H1 (cell line): ENCODE measurements at regions not wholly inside any gene's neighbourhood (a gene's known extent, or its start where the extent isn't known, plus 50 kb on each side); places are given as distances from the start of the nearest gene placed in this dataset.

ENCODE experiments used
- CTCF ChIA-PET: fragments of 300-600 bp; sonication (Branson Sonifier 250); formaldehyde crosslinking; loops from one replicate; lab custom pipeline; 2021; ENCODE audit not compliant: partially characterized antibody; lab: Charles Lee
- POLR2A ChIA-PET: fragments of 300-600 bp; sonication (Branson Sonifier 250); formaldehyde crosslinking; loops from one replicate; lab custom pipeline; 2021; ENCODE audit warnings: inconsistent platforms; ENCODE audit not compliant: partially characterized antibody; lab: Charles Lee
- DNase-seq, 2 experiments: peaks; one replicate each; pipeline versions ENCODE4 v3.0.0 to v3.0.0-alpha.2; 2010 to 2022; ENCODE audit warnings: low spot score in 2 of 2, low read depth in 1 of 2, mixed read lengths in 1 of 2
- FAIRE-seq: peaks from 2 replicates; lab custom pipeline; 2011; peaks lifted over from hg19 to GRCh38; lab: Jason Lieb, UNC
- H2AFZ ChIP-seq: 2 replicates; pipeline ENCODE4 v1.8.1; 2012; ENCODE audit warnings: low read length, inconsistent platforms
- H2AK5ac ChIP-seq: 2 replicates; pipeline ENCODE4 v1.6.1; 2013; ENCODE audit warnings: low read depth, low read length
- H2BK120ac ChIP-seq: replicated peaks from 2 replicates; pipeline ENCODE3; 2013; ENCODE audit warnings: low read depth, low read length, inconsistent platforms
- H2BK12ac ChIP-seq: 2 replicates; pipeline ENCODE4 v1.6.1; 2013; ENCODE audit warnings: low read depth, low read length
- H2BK15ac ChIP-seq: 2 replicates; pipeline ENCODE4 v1.6.1; 2013; ENCODE audit warnings: low read length
- H2BK20ac ChIP-seq: 2 replicates; pipeline ENCODE4 v1.6.1; 2013; ENCODE audit warnings: low read length
- H2BK5ac ChIP-seq: 2 replicates; pipeline ENCODE4 v1.6.1; 2013; ENCODE audit warnings: low read depth, low read length
- H3K14ac ChIP-seq: 2 replicates; pipeline ENCODE4 v1.6.1; 2013; ENCODE audit warnings: inconsistent platforms; ENCODE audit not compliant: insufficient read length
- H3K18ac ChIP-seq: 2 replicates; pipeline ENCODE4 v1.6.1; 2013; ENCODE audit warnings: low read length; ENCODE audit errors: extremely low read depth
- H3K23ac ChIP-seq: 2 replicates; pipeline ENCODE4 v1.6.1; 2013; ENCODE audit warnings: inconsistent platforms; ENCODE audit not compliant: insufficient read length
- H3K23me2 ChIP-seq: 2 replicates; pipeline ENCODE4 v1.6.1; 2013; ENCODE audit warnings: low read depth, low read length
- H3K27ac ChIP-seq: 2 replicates; pipeline ENCODE4 v1.6.1; 2011; ENCODE audit warnings: low read depth, low read length, inconsistent platforms
- H3K27me3 ChIP-seq, 4 experiments: replicated peaks in 1 of 4; 1 replicate in 1 of 4; 2 replicates in 3 of 4; pipeline versions ENCODE4 v1.6.1 to v1.8.1; 2011 to 2013; ENCODE audit warnings: low read length in 3 of 4, mild to moderate bottlenecking in 3 of 4, inconsistent platforms in 2 of 4, mixed read lengths in 2 of 4, moderate library complexity in 1 of 4; ENCODE audit not compliant: control insufficient read depth in 3 of 4, insufficient read depth in 3 of 4; ENCODE audit errors: extremely low read depth in 1 of 4
- H3K36me3 ChIP-seq, 4 experiments: 2 replicates each; pipeline versions ENCODE4 v1.6.1 to v1.8.1; 2011 to 2013; ENCODE audit warnings: mild to moderate bottlenecking in 4 of 4, low read length in 3 of 4, moderate library complexity in 2 of 4, control low read depth in 1 of 4, inconsistent platforms in 1 of 4; ENCODE audit not compliant: insufficient read depth in 4 of 4, control insufficient read depth in 2 of 4
- H3K4ac ChIP-seq: replicated peaks from 2 replicates; pipeline ENCODE3; 2013; ENCODE audit warnings: low read length, low read depth, mixed read lengths, inconsistent platforms; ENCODE audit not compliant: insufficient read length
- H3K4me1 ChIP-seq, 4 experiments: replicated peaks in 1 of 4; 1 replicate in 1 of 4; 2 replicates in 3 of 4; pipeline versions ENCODE4 v1.6.1 to v1.8.1; 2011 to 2013; ENCODE audit warnings: low read length in 3 of 4, inconsistent platforms in 2 of 4, mixed read lengths in 1 of 4; ENCODE audit not compliant: insufficient read depth in 4 of 4, control insufficient read depth in 3 of 4
- H3K4me2 ChIP-seq, 2 experiments: 2 replicates each; pipeline versions ENCODE4 v1.6.1 to v1.8.1; 2011 to 2013; ENCODE audit warnings: low read depth in 2 of 2, low read length in 2 of 2, control low read depth in 1 of 2, inconsistent platforms in 1 of 2, mild to moderate bottlenecking in 1 of 2; ENCODE audit not compliant: insufficient read depth in 1 of 2
- H3K4me3 ChIP-seq, 4 experiments: fragments of 200-600, 300-600 bp in 1 of 4; sonication (generic), shearing (Covaris generic), sonication (Bioruptor Twin) in 1 of 4; 2 replicates each; pipeline versions ENCODE4 v1.5.1 to v1.8.1; 2011 to 2016; ENCODE audit warnings: low read length in 4 of 4, low read depth in 3 of 4, control low read depth in 2 of 4, inconsistent platforms in 2 of 4, mild to moderate bottlenecking in 2 of 4, mixed read lengths in 1 of 4, moderate library complexity in 1 of 4; ENCODE audit not compliant: insufficient read depth in 2 of 4; ENCODE audit errors: extremely low read depth in 1 of 4
- H3K56ac ChIP-seq: replicated peaks from 2 replicates; pipeline ENCODE3; 2013; ENCODE audit warnings: low read depth, mild to moderate bottlenecking, mixed read lengths, low read length, inconsistent platforms; ENCODE audit not compliant: insufficient read length
- H3K79me1 ChIP-seq: 2 replicates; pipeline ENCODE4 v1.6.1; 2013; ENCODE audit warnings: low read depth, low read length, control low read depth
- H3K79me2 ChIP-seq, 2 experiments: 2 replicates each; pipeline versions ENCODE4 v1.6.1 to v1.8.1; 2012 to 2013; ENCODE audit warnings: low read length in 2 of 2, mild to moderate bottlenecking in 2 of 2, inconsistent platforms in 1 of 2; ENCODE audit not compliant: insufficient read depth in 2 of 2, control insufficient read depth in 1 of 2
- H3K9ac ChIP-seq, 4 experiments: replicated peaks in 1 of 4; 1 replicate in 1 of 4; 2 replicates in 3 of 4; pipeline versions ENCODE4 v1.6.1 to v1.8.1; 2011 to 2013; ENCODE audit warnings: low read depth in 3 of 4, low read length in 3 of 4, control low read depth in 2 of 4, mild to moderate bottlenecking in 2 of 4, moderate library complexity in 2 of 4, inconsistent platforms in 1 of 4; ENCODE audit errors: extremely low read depth in 1 of 4
- H3K9me3 ChIP-seq, 2 experiments: 2 replicates each; pipeline versions ENCODE4 v1.6.1 to v1.8.1; 2012 to 2013; ENCODE audit warnings: mild to moderate bottlenecking in 2 of 2, moderate library complexity in 2 of 2, control low read depth in 1 of 2, inconsistent platforms in 1 of 2, low read depth in 1 of 2, low read length in 1 of 2, mixed read lengths in 1 of 2; ENCODE audit not compliant: insufficient read depth in 2 of 2
- H4K20me1 ChIP-seq, 2 experiments: replicated peaks in 1 of 2; 2 replicates each; pipeline versions ENCODE3 to v1.8.1; 2011 to 2013; ENCODE audit warnings: inconsistent platforms in 2 of 2, low read length in 2 of 2, mild to moderate bottlenecking in 1 of 2; ENCODE audit not compliant: insufficient read depth in 2 of 2, control insufficient read depth in 1 of 2
- H4K5ac ChIP-seq: 2 replicates; pipeline ENCODE4 v1.6.1; 2013; ENCODE audit warnings: low read length, low read depth, mixed read lengths, inconsistent platforms; ENCODE audit not compliant: insufficient read length
- H4K8ac ChIP-seq: 2 replicates; pipeline ENCODE4 v1.8.0; 2013; ENCODE audit warnings: mild to moderate bottlenecking, moderate library complexity, low read length, inconsistent platforms; ENCODE audit not compliant: insufficient read depth; ENCODE audit errors: extremely low read depth
- H4K91ac ChIP-seq: replicated peaks from 2 replicates; pipeline ENCODE3; 2013; ENCODE audit warnings: low read length, mixed read lengths, inconsistent platforms; ENCODE audit not compliant: insufficient read length
- CTCF ChIP-seq, 3 experiments: IDR thresholded peaks; 1 replicate in 2 of 3; 2 replicates in 1 of 3; pipeline versions ENCODE4 v1.5.1 to v1.6.1; 2011; ENCODE audit warnings: low read length in 3 of 3, mild to moderate bottlenecking in 3 of 3, inconsistent platforms in 2 of 3, low read depth in 1 of 3, moderate library complexity in 1 of 3; ENCODE audit not compliant: insufficient read depth in 1 of 3; ENCODE audit errors: control extremely low read depth in 1 of 3
- NANOG ChIP-seq: IDR thresholded peaks from 2 replicates; pipeline ENCODE4 v1.6.1; 2011; ENCODE audit warnings: low read length, low read depth, mild to moderate bottlenecking, inconsistent platforms; ENCODE audit not compliant: insufficient read depth, poor library complexity, severe bottlenecking
- POU5F1 ChIP-seq: IDR thresholded peaks from 2 replicates; pipeline ENCODE4 v1.6.1; 2011; ENCODE audit warnings: low read depth, mild to moderate bottlenecking, low read length, moderate library complexity
- RAD21 ChIP-seq, 2 experiments: IDR thresholded peaks in 1 of 2; conservative IDR thresholded peaks in 1 of 2; 2 replicates each; pipeline ENCODE4 v1.6.1; 2011; ENCODE audit warnings: low read depth in 2 of 2, low read length in 2 of 2, improper control_type of control experiment in 1 of 2, inconsistent platforms in 1 of 2, mild to moderate bottlenecking in 1 of 2, moderate library complexity in 1 of 2
- WGBS, 2 experiments: shearing (Covaris generic) in 1 of 2; methylation state at CpG; one replicate each; pipeline versions ENCODE4 v1.1.6 to v1.1.7; 2013 to 2015; ENCODE audit warnings: low lambda C conversion rate in 2 of 2, mixed read lengths in 2 of 2, inconsistent platforms in 1 of 2, low coverage in 1 of 2, missing lambda C conversion rate in 1 of 2; ENCODE audit not compliant: insufficient replicate concordance in 2 of 2, insufficient coverage in 1 of 2, insufficient read length in 1 of 2; ENCODE audit errors: extremely low coverage in 1 of 2, missing lambda C conversion rate in 1 of 2; 5-methylcytosine and 5-hydroxymethylcytosine counted together

- TF ChIP-seq NANOG: no peak
- peak in 2 of 3 experiments; percentile 39 to 46; a peak in 2 of 4 replicates for TF ChIP-seq CTCF (IDR thresholded peaks at IDR 0.05; ENCODE audit: control extremely low read depth in 1 of 3, insufficient read depth in 1 of 3, low read depth in 1 of 3, low read length in 3 of 3)
- TF ChIP-seq POU5F1: no peak
- TF ChIP-seq RAD21 (IDR thresholded peaks at IDR 0.05 in 1 of 2, conservative IDR thresholded peaks at IDR 0.05 in 1 of 2; ENCODE audit: low read depth in 2 of 2, low read length in 2 of 2): peak; percentile 73 to 81
- TF ChIP-seq, all 59 proteins: peak for 2
- Histone ChIP-seq H2BK5ac (no peak overlapping the region), H3K9ac (no peak overlapping the region), H2BK15ac (no peak overlapping the region), H3K18ac (no peak overlapping the region), H2AK5ac (no peak overlapping the region), H3K4me2 (no peak overlapping the region), H3K4me1 (no peaks in the 10 kb centered on the region), H3K36me3 (no peaks in the 10 kb centered on the region), H2AFZ (no peak overlapping the region), H4K91ac (no peak overlapping the region), H3K27ac (no peak overlapping the region), H3K79me2 (no peaks in the 10 kb centered on the region), H2BK12ac (no peak overlapping the region), H4K20me1 (no peaks in the 10 kb centered on the region), H3K79me1 (no peaks in the 10 kb centered on the region), H3K56ac (no peak overlapping the region), H3K14ac (no peak overlapping the region), H4K8ac (no peak overlapping the region), H2BK20ac (no peak overlapping the region), H4K5ac (no peak overlapping the region), H3K4me3 (no peak overlapping the region), H3K23ac (no peak overlapping the region), H2BK120ac (no peak overlapping the region), H3K9me3 (no peaks in the 10 kb centered on the region), H3K27me3 (no peaks in the 10 kb centered on the region), H3K4ac (no peak overlapping the region), H3K23me2 (no peaks in the 10 kb centered on the region)
- WGBS, 2 experiments: 56% methylated on average over 6 of the region's 6 CpGs; no CpG with 5 or more reads in 1 of the 2 experiments
- FAIRE-seq (peak; percentile 39), DNase-seq (no peak)
- CTCF ChIA-PET: no interaction called here
- POLR2A ChIA-PET: no interaction called here
Observed at GRCh38 chr4:157992038-157992705, 180.7 kb downstream of the GASK1B start.
